GM18868 (cell line): ENCODE measurements at regions not wholly inside any gene's neighbourhood (a gene's known extent, or its start where the extent isn't known, plus 50 kb on each side); places are given as distances from the start of the nearest gene placed in this dataset.

ENCODE experiments used
- ATAC-seq: cut with Tn5 transposase; IDR thresholded peaks from one replicate; pipeline ENCODE4 v1.9.1; 2021; ENCODE audit warnings: mild to moderate bottlenecking, moderate library complexity; ENCODE audit not compliant: unreplicated experiment

- ATAC-seq: no peak
Measured at GRCh38 chr19:27894906-27895754, 1317.8 kb downstream of the UQCRFS1 start.

GRCh38 chr19:27892500-27892899 lies 1320.5 kb downstream of the UQCRFS1 start:
- no peak for ATAC-seq

GRCh38 chr19:27891411-27891810 lies 1321.5 kb downstream of the UQCRFS1 start:
- ATAC-seq: no peak

- ATAC-seq: no peak
Measured at GRCh38 chr19:27890696-27891095, 1322.3 kb downstream of the UQCRFS1 start.

GRCh38 chr19:27890206-27890605 lies 1322.7 kb downstream of the UQCRFS1 start:
- no peak for ATAC-seq

GRCh38 chr19:27889156-27889555 lies 1323.8 kb downstream of the UQCRFS1 start:
- no peak for ATAC-seq

- no peak for ATAC-seq
Measured at GRCh38 chr19:27887946-27888345, 1325.0 kb downstream of the UQCRFS1 start.

- ATAC-seq: no peak
Measured at GRCh38 chr19:27885359-27885758, 1327.6 kb downstream of the UQCRFS1 start.

- no peak for ATAC-seq
Measured at GRCh38 chr19:27884376-27884775, 1328.6 kb downstream of the UQCRFS1 start.

- no peak for ATAC-seq
Measured at GRCh38 chr19:27881213-27881612, 1331.7 kb downstream of the UQCRFS1 start.

- no peak for ATAC-seq
Measured at GRCh38 chr19:27876976-27877512, 1335.9 kb downstream of the UQCRFS1 start.

GRCh38 chr19:27876489-27876888 lies 1336.5 kb downstream of the UQCRFS1 start:
- no peak for ATAC-seq

GRCh38 chr19:27872370-27872769 lies 1340.6 kb downstream of the UQCRFS1 start:
- ATAC-seq: no peak

GRCh38 chr19:27870293-27870692 lies 1342.7 kb downstream of the UQCRFS1 start:
- no peak for ATAC-seq

- no peak for ATAC-seq
Measured at GRCh38 chr19:27868007-27868406, 1344.9 kb downstream of the UQCRFS1 start.

- ATAC-seq: no peak
Measured at GRCh38 chr19:27865927-27866777, 1346.8 kb downstream of the UQCRFS1 start.

GRCh38 chr19:27861411-27861975 lies 1351.5 kb downstream of the UQCRFS1 start:
- no peak for ATAC-seq

GRCh38 chr19:27860309-27860934 lies 1352.5 kb downstream of the UQCRFS1 start:
- no peak for ATAC-seq

- no peak for ATAC-seq
Measured at GRCh38 chr19:27859689-27860088, 1353.3 kb downstream of the UQCRFS1 start.

GRCh38 chr19:27858981-27859581 lies 1353.9 kb downstream of the UQCRFS1 start:
- no peak for ATAC-seq
